ENCODE measurements at regions not wholly inside any gene's neighbourhood (a gene's known extent, or its start where the extent isn't known, plus 50 kb on each side); places are given as distances from the start of the nearest gene placed in this dataset.

DNA sequence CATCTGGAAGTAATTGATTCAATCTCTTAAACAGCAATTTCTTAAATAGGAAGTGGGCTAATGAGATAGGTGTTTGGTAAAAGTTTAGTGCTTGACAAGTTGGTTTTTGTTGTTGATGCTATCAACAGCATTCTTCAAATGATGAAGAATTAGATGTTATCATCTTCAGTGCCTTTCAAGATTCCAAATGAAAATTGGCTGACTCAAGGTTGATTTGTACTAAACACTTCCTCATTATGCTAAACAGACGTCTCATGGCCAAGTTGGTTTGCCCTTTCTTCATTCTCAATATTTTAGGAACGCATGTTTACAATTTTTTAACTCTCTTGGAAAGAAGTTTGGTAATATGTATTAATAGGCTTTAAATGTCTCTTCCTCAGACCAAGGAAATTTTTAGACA is 86.0 kb downstream of the MID1IP1 start:
- Histone ChIP-seq H3K9me3 (peaks cover 0 to 7% of the 10 kb centered on the region in 2 donors), H3K27me3 (peaks cover 0 to 39% of the 10 kb centered on the region in 2 donors), H3K36me3 (no peaks in the 10 kb centered on the region), H3K4me3 (no peak overlapping the region), H3K27ac (no peak overlapping the region), H3K4me1 (no peaks in the 10 kb centered on the region)
- intact Hi-C loops (cut with DNase I; ENCODE audit: low total_unique reads), result no loop called here
- no peak for DNase-seq (ENCODE audit: low spot score in 2 of 2)
- TF ChIP-seq POLR2A (IDR thresholded peaks at IDR 0.05), result no peak
- TF ChIP-seq, protein P1, sequence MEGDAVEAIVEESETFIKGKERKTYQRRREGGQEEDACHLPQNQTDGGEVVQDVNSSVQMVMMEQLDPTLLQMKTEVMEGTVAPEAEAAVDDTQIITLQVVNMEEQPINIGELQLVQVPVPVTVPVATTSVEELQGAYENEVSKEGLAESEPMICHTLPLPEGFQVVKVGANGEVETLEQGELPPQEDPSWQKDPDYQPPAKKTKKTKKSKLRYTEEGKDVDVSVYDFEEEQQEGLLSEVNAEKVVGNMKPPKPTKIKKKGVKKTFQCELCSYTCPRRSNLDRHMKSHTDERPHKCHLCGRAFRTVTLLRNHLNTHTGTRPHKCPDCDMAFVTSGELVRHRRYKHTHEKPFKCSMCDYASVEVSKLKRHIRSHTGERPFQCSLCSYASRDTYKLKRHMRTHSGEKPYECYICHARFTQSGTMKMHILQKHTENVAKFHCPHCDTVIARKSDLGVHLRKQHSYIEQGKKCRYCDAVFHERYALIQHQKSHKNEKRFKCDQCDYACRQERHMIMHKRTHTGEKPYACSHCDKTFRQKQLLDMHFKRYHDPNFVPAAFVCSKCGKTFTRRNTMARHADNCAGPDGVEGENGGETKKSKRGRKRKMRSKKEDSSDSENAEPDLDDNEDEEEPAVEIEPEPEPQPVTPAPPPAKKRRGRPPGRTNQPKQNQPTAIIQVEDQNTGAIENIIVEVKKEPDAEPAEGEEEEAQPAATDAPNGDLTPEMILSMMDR (IDR thresholded peaks at IDR 0.05), result no peak
- TF ChIP-seq POLR2AphosphoS5 (IDR thresholded peaks at IDR 0.05), result no peak

DNA sequence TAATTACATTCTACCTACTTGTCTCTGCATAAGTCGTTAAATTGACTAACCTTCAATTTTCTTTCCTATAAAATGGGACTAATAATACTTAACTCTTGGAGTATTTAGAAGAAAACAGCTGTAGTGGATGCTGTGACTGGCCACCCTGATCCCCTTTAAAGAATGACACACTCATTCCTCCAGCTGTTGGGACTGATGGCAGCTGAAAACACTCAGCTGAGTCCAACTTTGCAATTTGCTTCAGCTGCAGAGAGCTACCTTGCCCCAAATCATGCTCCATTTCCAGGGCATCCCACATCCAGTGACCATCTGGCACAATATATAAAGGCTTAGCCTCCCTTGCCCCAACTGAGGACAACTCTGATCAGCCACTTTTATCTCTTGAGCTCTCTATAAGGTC is 89.1 kb downstream of the MID1IP1 start:
- no peaks in the 10 kb centered on the region for H3K9me3 ChIP-seq
- no peak overlapping the region for H3K27ac ChIP-seq
- DNase-seq (ENCODE audit: low spot score in 2 of 2), result no peak
- H3K27me3 ChIP-seq, result peaks cover 0 to 48% of the 10 kb centered on the region in 2 donors
- H3K36me3 ChIP-seq, result no peaks in the 10 kb centered on the region
- intact Hi-C loops (cut with DNase I; ENCODE audit: low total_unique reads), result loop anchor here (10.0 kb wide), 1 partner anchor 1834 kb away; no protein-coding TSS in a partner anchor
- H3K4me1 ChIP-seq, result no peaks in the 10 kb centered on the region
- TF ChIP-seq, protein P1 (IDR thresholded peaks at IDR 0.05), result no peak
- no peak for TF ChIP-seq POLR2AphosphoS5 (IDR thresholded peaks at IDR 0.05)
- no peak for TF ChIP-seq POLR2A (IDR thresholded peaks at IDR 0.05)
- no peak overlapping the region for H3K4me3 ChIP-seq

DNA sequence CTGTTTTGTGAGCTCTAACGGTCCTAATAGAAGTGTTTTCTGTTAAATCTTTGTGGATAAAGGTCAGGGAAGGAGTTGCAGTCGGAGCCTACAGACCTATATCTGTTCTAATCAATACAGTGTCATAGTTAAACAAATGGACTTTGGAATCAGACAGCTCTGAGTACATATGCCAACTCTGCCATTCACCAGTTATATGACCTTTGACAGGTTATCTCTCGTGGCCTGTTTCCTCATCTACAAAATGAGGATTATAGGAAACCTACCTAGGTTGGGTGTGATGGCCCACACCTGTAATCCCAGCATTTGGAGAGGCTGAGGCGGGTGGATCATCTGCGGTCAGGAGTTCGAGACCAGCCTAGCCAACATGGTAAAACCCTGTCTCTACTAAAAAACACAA is 89.7 kb downstream of the MID1IP1 start:
- TF ChIP-seq POLR2A (IDR thresholded peaks at IDR 0.05), result no peak
- TF ChIP-seq, protein P1 (IDR thresholded peaks at IDR 0.05), result no peak
- no peak for TF ChIP-seq POLR2AphosphoS5 (IDR thresholded peaks at IDR 0.05)
- Histone ChIP-seq H3K9me3 (no peaks in the 10 kb centered on the region), H3K27me3 (peaks cover 0 to 45% of the 10 kb centered on the region in 2 donors), H3K4me3 (no peak overlapping the region), H3K27ac (no peak overlapping the region), H3K4me1 (no peaks in the 10 kb centered on the region), H3K36me3 (no peaks in the 10 kb centered on the region)
- no peak for DNase-seq (ENCODE audit: low spot score in 2 of 2)
- intact Hi-C loops (cut with DNase I; ENCODE audit: low total_unique reads), result loop anchor here (10.0 kb wide), 1 partner anchor 1834 kb away; no protein-coding TSS in a partner anchor

DNA sequence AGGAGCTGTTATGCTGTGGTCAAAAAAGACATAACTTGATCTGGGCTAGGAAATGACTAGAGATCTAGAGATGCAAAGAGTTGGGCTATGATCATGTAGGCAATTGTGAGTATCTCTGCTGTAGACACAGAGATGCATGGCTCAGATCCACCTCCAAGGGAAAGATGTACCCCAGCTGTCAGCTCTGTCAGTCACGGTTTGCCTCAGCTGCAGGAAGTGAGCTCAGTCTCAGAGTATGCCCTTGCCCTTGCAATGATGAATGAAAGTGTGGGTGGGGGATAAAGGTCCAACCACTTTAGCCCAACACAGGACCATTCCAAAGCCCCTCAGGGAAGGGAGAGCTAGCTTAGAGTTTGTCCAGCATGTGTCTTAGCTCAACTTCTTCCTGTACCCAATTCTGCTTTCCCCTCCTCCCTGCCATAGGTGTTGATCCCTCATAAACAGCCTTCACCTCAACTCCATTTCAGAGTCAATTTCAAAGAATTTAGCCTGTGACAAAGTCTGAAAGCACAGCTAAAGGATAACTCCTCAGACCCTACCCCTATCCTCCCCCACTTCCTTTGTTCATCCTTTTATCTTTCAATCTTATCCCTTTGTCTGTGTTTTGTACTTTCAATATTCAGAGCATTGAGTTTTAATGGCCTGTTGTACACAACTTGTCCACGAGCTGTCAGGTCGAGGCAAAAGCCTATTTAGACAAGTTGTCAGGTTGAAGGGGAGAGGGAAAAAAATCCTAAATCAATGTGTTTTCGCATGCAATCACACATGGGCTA is 90.6 kb downstream of the MID1IP1 start:
- intact Hi-C loops (cut with DNase I; ENCODE audit: low total_unique reads), result loop anchor here (10.0 kb wide), 1 partner anchor 1833 kb away; no protein-coding TSS in a partner anchor
- Histone ChIP-seq H3K9me3 (no peaks in the 10 kb centered on the region), H3K27ac (no peak overlapping the region), H3K4me3 (no peak overlapping the region), H3K27me3 (peaks cover 0 to 47% of the 10 kb centered on the region in 2 donors), H3K4me1 (no peaks in the 10 kb centered on the region), H3K36me3 (no peaks in the 10 kb centered on the region)
- DNase-seq (ENCODE audit: low spot score in 2 of 2), result no peak
- TF ChIP-seq POLR2AphosphoS5 (IDR thresholded peaks at IDR 0.05) (no peak), POLR2A (IDR thresholded peaks at IDR 0.05) (no peak)
- TF ChIP-seq, protein P1 (IDR thresholded peaks at IDR 0.05), result no peak

DNA sequence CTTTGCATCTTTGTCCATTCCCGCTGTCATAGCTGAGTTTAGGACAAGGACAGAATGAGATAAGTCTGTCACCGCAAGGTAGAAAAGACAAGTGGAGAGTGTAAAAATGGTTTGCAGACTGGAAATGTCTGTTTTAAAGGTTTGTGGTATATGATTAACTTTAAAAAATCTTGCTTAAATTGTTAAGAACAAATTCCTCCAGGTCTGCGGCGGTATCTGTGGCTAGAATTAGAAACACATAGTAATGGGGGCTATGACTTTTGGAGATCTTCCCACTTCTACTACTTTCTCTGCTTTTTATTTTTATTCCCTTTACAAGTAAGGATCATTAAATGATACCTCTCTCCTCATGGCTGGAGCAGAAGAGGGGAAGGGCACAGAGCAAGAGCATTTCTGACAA is 92.2 kb downstream of the MID1IP1 start:
- Histone ChIP-seq H3K36me3 (no peaks in the 10 kb centered on the region), H3K27me3 (peaks cover 0 to 45% of the 10 kb centered on the region in 2 donors), H3K9me3 (no peaks in the 10 kb centered on the region), H3K27ac (no peak overlapping the region), H3K4me3 (no peak overlapping the region), H3K4me1 (no peaks in the 10 kb centered on the region)
- TF ChIP-seq POLR2AphosphoS5 (IDR thresholded peaks at IDR 0.05) (no peak), POLR2A (IDR thresholded peaks at IDR 0.05) (no peak)
- TF ChIP-seq, protein P1 (IDR thresholded peaks at IDR 0.05), result no peak
- DNase-seq (ENCODE audit: low spot score in 2 of 2), result no peak
- intact Hi-C loops (cut with DNase I; ENCODE audit: low total_unique reads), result loop anchor here (10.0 kb wide), 1 partner anchor 1831 kb away; no protein-coding TSS in a partner anchor
